C4-2B (cell line): ENCODE measurements at regions not wholly inside any gene's neighbourhood (a gene's known extent, or its start where the extent isn't known, plus 50 kb on each side); places are given as distances from the start of the nearest gene placed in this dataset.

Experiments used
- H3K27ac ChIP-seq: fragments of 450-650 bp; 2 replicates; pipeline ENCODE4 v1.5.1; 2017
- ZFX ChIP-seq: fragments of 450-650 bp; IDR thresholded peaks from 2 replicates; pipeline ENCODE4 v1.6.1; 2017
- TF ChIP-seq, protein P1 (sequence below): fragments of 450-650 bp; conservative IDR thresholded peaks from 2 replicates; pipeline ENCODE4 v1.5.1; 2017; ENCODE audit warnings: mild to moderate bottlenecking

DNA sequence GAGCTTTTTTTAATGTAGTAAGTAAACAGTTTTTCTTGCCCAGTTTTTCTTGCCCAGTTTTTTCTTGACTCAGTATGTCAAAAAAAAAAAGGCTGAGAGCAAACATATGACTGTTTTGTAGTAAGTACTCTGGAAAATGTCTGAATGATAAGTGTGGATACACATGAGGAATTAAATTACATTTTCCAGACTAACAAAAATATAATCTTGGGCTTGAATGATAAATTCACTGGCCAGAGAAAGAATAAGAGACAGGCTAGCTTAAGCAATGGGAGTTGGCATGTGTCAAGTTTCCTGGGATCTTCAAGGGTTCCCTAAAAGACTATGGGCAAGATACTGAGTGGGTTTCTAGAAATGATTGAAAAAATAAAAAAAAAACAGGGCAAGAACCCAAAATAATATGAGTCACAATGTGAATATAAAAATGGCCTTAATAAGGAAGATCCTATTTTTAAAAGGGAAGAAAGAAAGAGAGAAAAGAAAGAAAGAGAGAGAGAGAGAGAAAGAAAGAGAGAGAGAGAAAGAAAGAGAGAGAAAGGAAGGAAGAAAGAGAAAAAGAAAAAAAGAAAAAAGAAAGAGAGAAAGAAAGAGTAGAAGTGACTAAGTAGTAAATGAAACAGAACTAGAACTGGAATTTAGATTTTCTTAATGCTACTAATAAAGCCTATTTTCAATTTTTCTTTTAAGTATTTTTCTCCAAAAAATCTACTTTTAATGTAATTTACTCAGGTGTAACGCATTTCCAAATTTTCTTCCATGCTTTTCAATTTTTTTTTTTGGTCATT is 60.2 kb downstream of the TFPI2 start:
- no peak for TF ChIP-seq ZFX
- TF ChIP-seq, protein P1, sequence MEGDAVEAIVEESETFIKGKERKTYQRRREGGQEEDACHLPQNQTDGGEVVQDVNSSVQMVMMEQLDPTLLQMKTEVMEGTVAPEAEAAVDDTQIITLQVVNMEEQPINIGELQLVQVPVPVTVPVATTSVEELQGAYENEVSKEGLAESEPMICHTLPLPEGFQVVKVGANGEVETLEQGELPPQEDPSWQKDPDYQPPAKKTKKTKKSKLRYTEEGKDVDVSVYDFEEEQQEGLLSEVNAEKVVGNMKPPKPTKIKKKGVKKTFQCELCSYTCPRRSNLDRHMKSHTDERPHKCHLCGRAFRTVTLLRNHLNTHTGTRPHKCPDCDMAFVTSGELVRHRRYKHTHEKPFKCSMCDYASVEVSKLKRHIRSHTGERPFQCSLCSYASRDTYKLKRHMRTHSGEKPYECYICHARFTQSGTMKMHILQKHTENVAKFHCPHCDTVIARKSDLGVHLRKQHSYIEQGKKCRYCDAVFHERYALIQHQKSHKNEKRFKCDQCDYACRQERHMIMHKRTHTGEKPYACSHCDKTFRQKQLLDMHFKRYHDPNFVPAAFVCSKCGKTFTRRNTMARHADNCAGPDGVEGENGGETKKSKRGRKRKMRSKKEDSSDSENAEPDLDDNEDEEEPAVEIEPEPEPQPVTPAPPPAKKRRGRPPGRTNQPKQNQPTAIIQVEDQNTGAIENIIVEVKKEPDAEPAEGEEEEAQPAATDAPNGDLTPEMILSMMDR, result no peak
- H3K27ac ChIP-seq, result no peak overlapping the region

DNA sequence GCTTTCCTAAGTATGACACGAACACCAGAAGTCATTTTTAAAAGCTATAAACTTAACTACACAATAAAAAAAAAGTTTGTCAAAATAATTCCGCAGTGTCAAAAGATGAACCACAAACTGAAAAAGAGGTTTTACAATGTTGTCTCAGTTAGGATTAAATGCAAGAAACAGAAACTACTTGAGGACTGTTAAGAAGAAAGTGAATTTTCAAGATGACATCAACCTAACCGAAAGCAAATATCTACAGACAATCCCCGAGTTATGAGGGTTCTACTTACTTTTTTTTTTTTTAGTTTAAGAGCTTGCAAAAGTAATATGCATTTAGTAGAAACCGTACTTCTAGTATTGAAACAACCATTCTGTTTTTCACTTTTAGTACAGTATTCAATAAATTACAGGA is 62.3 kb downstream of the TFPI2 start:
- no peak overlapping the region for H3K27ac ChIP-seq
- TF ChIP-seq ZFX, result no peak
- TF ChIP-seq, protein P1, result no peak

DNA sequence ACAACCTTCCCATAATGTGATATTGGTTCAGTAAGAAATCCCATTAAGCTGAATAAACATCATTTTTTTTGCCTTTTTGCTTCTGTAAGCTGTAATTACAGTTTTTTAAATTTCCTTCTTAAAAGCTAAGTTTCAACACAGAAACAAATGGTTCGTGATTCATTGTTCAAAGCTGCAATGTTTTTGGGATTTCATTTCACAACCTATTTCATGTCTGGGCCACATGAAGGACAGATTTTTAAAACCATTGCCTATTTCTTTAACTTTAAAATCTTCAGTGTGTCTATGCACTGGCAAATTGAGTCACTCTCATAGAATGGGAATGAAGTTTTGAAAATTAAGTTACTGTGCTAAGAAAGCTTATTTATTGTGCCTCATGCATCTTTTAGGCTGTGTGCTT is 66.9 kb downstream of the TFPI2 start:
- TF ChIP-seq ZFX, result no peak
- TF ChIP-seq, protein P1, result no peak
- no peak overlapping the region for H3K27ac ChIP-seq

DNA sequence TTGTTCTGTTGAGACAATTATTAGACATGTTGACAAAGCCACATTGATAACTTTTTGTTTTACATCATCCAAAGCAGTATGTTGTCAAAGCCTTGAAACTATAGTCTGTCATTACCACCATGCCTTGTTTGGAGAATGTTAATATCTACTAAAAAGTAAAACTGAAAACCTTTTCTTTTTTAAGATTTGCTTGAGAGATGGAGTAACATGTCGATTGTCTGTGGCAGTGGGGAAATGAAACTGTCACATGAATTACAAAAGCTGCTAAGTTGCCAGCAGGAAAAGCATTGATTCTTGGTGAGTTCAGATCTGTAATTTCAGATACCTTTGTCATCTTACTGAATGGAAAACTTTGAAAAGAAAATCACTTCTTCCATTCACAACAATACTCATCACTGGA is 69.1 kb downstream of the TFPI2 start:
- H3K27ac ChIP-seq, result no peak overlapping the region
- no peak for TF ChIP-seq ZFX
- TF ChIP-seq, protein P1, result no peak

DNA sequence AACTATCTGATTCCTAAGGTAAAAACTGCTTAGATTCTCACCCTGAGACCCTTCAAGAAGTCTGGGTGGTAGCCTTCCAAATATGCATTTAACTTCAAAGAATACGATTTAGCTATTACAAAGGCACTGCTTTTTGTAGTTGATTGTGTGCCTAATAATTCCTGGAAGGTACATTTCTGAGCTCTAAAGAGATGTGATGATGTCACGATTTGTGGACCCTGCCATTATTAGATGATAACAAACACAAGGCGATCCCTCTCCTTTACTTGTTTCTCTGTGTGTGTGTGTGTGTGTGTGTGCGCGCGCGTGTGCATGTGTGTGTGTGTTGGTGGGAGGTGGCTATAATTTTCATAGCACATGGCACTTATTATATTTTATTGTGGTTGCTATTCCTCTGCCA is 70.9 kb downstream of the TFPI2 start:
- TF ChIP-seq, protein P1, result no peak
- TF ChIP-seq ZFX, result no peak
- no peak overlapping the region for H3K27ac ChIP-seq

DNA sequence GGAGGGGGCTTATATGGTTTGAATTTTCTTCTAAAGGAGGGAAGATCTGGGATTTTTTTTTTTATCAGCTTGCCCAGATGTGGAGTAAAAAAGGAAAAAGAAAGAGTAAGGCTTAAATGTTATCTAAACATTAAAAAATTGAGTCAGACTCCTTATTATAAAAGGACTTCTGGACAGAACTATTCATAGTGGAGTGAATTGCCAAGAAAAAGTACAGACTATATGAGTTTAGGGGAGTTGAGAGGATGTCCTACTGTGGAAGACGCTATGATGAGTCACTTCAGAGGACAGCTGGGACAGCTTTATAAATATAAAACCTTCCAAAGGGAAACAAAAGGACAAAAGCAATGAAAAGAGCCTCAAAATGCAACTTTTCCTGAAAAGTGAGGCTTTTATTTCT is 73.0 kb downstream of the TFPI2 start:
- TF ChIP-seq, protein P1, result no peak
- no peak for TF ChIP-seq ZFX
- no peak overlapping the region for H3K27ac ChIP-seq

DNA sequence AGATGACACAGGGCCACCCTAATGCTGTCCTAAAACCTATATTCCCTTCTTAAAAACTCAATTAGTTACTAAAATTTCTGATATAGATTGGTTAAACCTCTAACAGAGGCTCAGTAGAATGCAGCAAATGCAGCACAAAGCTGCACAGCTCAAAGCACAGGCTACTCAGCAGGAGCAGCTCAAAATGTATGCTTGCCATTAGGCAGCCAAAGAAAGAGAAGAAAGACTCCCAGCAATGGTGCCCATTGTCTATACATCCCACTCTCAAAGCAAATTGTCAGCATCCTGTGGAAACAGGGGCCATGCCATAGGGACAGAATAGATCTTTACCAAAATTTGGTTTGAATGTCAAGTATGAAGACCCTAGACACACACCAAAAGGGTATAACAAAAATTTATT is 73.5 kb downstream of the TFPI2 start:
- no peak overlapping the region for H3K27ac ChIP-seq
- TF ChIP-seq ZFX, result no peak
- TF ChIP-seq, protein P1, result no peak
